Astrocyte of the spinal cord (primary cell): ENCODE measurements at regions not wholly inside any gene's neighbourhood (a gene's known extent, or its start where the extent isn't known, plus 50 kb on each side); places are given as distances from the start of the nearest gene placed in this dataset.

Source experiments
- DNase-seq: peaks from one replicate; pipeline ENCODE4 v3.0.0; 2011; ENCODE audit warnings: low read depth, low spot score
- H3K4me3 ChIP-seq: 2 replicates; pipeline ENCODE4 v1.5.1; 2011; ENCODE audit warnings: low read depth, mild to moderate bottlenecking, low read length, moderate library complexity
- in situ Hi-C: cut with HindIII; loops from 2 replicates; pipeline ENCODE4 v1.10.0; 2017; ENCODE audit warnings: low sequenced_read_pairs
- TF ChIP-seq, protein P1 (sequence below): IDR thresholded peaks from 2 replicates; pipeline ENCODE4 v1.5.1; 2012; ENCODE audit warnings: low read depth, mild to moderate bottlenecking, low read length, inconsistent platforms

DNA sequence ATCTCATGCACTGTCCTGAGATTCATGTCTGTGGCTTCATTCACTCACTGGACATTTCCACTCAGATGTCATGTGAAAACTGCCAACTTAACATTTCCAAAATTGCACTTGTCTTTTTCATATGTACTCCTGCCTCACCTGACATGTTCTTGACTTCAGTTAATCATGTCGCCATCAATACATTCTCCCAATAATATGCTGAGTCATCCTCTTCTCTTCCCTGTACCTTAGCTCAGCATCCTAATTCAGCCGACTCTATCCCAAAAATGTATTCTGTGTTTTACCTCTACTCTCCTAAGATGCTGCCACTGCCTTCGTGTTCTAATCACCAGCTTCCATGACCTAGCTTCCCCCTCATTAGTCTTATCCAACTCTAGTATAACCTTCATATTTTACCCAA is 93.9 kb upstream of the GNAI1 start:
- H3K4me3 ChIP-seq: no peak overlapping the region
- in situ Hi-C loops: no loop called here
- DNase-seq: no peak
- TF ChIP-seq, protein P1, sequence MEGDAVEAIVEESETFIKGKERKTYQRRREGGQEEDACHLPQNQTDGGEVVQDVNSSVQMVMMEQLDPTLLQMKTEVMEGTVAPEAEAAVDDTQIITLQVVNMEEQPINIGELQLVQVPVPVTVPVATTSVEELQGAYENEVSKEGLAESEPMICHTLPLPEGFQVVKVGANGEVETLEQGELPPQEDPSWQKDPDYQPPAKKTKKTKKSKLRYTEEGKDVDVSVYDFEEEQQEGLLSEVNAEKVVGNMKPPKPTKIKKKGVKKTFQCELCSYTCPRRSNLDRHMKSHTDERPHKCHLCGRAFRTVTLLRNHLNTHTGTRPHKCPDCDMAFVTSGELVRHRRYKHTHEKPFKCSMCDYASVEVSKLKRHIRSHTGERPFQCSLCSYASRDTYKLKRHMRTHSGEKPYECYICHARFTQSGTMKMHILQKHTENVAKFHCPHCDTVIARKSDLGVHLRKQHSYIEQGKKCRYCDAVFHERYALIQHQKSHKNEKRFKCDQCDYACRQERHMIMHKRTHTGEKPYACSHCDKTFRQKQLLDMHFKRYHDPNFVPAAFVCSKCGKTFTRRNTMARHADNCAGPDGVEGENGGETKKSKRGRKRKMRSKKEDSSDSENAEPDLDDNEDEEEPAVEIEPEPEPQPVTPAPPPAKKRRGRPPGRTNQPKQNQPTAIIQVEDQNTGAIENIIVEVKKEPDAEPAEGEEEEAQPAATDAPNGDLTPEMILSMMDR: no peak

- H3K4me3 ChIP-seq: no peak overlapping the region
- TF ChIP-seq, protein P1: no peak
- in situ Hi-C loops: no loop called here
- DNase-seq: no peak
Observed at GRCh38 chr7:80040335-80040734, 94.3 kb upstream of the GNAI1 start.

- DNase-seq: no peak
- TF ChIP-seq, protein P1: no peak
- no peak overlapping the region for H3K4me3 ChIP-seq
- in situ Hi-C loops: no loop called here
Observed at GRCh38 chr7:80039251-80039884, 95.3 kb upstream of the GNAI1 start.

GRCh38 chr7:80037689-80038088 is 96.9 kb upstream of the GNAI1 start:
- TF ChIP-seq, protein P1: no peak
- H3K4me3 ChIP-seq: no peak overlapping the region
- in situ Hi-C loops: no loop called here
- DNase-seq: no peak

DNA sequence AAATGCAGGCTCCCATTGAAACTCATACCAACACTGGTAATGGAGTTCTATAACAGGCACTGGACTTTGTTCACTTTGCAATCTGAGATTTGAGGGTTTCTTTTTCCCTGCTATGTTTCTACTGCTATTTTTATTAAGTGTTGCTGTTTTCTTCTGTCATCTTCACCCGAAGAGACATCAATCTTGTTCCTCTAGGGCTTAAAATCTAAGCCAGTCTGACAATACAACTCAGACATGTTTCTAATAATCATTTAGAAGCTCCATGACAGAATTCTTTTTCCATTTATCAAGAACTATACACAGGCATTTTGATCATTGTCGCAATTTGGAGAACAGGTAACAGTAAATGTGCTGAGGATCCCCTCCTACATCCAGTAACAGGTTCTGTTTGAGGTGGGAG is 98.5 kb upstream of the GNAI1 start:
- in situ Hi-C loops: no loop called here
- TF ChIP-seq, protein P1: no peak
- no peak overlapping the region for H3K4me3 ChIP-seq
- no peak for DNase-seq

DNA sequence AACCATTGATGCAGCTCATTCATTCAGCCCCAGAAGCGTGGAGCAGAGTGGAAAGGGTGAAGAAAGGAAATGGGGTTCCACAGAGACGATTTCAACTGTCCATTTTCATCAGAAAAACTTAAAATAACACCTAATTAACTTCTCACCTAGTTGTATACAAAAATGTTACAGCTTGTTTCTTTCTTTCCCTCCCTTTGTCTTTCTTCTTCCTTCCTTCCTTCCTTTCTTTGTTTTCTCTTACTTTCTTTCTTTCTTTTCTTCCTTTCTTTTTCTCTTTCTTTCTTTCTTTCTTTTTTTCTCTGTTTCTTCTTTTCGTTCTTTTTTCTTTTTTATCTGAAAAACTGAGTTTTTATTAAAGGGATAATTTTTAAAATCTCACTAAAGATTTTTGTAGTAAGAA is 105.9 kb upstream of the GNAI1 start:
- in situ Hi-C loops: no loop called here
- H3K4me3 ChIP-seq: no peak overlapping the region
- TF ChIP-seq, protein P1: no peak
- no peak for DNase-seq
